ENCODE measurements at regions not wholly inside any gene's neighbourhood (a gene's known extent, or its start where the extent isn't known, plus 50 kb on each side); places are given as distances from the start of the nearest gene placed in this dataset.

DNA sequence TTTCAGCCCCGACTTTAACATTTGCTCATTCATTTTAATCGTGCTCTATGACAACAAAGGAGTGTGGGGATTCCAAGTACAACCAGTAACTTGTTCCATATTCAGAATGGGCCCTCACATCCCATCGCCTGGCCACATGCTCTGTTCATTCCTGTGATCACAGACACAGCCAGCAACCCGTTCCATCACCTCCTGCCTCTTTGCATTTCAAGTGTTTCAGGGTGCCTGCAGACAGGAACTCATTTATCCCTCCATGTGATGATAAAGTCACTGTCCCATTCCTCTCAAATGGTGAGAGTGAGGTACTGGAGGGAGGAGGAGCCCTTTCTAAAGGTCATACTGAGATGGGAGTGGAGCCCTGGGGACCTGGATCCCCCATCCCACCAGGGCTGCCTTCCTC is 571.1 kb downstream of the MAT2B start:
- TF ChIP-seq, protein P1, sequence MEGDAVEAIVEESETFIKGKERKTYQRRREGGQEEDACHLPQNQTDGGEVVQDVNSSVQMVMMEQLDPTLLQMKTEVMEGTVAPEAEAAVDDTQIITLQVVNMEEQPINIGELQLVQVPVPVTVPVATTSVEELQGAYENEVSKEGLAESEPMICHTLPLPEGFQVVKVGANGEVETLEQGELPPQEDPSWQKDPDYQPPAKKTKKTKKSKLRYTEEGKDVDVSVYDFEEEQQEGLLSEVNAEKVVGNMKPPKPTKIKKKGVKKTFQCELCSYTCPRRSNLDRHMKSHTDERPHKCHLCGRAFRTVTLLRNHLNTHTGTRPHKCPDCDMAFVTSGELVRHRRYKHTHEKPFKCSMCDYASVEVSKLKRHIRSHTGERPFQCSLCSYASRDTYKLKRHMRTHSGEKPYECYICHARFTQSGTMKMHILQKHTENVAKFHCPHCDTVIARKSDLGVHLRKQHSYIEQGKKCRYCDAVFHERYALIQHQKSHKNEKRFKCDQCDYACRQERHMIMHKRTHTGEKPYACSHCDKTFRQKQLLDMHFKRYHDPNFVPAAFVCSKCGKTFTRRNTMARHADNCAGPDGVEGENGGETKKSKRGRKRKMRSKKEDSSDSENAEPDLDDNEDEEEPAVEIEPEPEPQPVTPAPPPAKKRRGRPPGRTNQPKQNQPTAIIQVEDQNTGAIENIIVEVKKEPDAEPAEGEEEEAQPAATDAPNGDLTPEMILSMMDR (IDR thresholded peaks at IDR 0.05): no peak
- Histone ChIP-seq H3K4me3 (no peak overlapping the region), H3K27ac (no peak overlapping the region)
- DNase-seq (ENCODE audit: low spot score): no peak

GRCh38 chr5:164090358-164090757 is 584.9 kb downstream of the MAT2B start:
- Histone ChIP-seq H3K27ac (no peak overlapping the region), H3K4me3 (no peak overlapping the region)
- no peak for DNase-seq (ENCODE audit: low spot score)
- TF ChIP-seq, protein P1 (IDR thresholded peaks at IDR 0.05): no peak

DNA sequence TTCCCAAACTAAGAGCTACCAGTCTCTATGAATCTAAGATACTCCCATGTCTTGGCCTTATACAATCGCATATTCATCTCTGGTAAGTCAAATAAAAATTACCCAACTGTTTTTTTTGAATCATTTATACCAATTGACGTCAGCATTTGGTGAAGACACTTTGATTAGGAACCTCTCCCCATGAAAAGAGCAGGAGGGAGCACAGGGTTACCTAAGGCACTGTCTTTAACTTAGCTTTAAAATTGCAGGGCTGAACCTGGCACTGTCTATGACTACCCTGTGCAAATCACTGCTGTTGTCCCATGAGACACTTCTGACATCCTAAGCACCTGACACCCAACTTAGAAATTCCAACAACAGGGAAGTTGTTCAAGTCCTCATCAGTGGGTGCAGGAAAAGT is 586.4 kb downstream of the MAT2B start:
- no peak overlapping the region for H3K4me3 ChIP-seq
- DNase-seq (ENCODE audit: low spot score): no peak
- TF ChIP-seq, protein P1 (IDR thresholded peaks at IDR 0.05): no peak
- no peak overlapping the region for H3K27ac ChIP-seq

DNA sequence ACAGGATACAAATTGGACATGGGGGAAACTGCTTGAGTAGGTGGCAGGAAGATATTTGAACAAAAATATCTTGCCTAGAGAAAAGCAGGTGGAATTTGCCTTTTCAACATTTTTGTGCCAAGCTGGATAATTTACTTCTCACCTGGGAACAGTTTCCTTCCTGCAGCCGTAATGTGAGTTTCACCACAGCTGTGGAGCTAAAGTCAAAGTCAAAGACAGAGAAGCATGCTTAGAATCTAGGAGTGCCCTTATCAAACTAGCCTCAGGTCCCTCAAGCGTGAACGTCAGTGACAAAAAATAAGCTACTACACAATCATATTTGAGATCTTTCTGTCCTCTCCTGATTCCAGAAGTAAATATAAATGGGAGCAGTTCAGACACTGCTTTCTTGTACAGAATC is 588.9 kb downstream of the MAT2B start:
- Histone ChIP-seq H3K27ac (no peak overlapping the region), H3K4me3 (no peak overlapping the region)
- no peak for DNase-seq (ENCODE audit: low spot score)
- TF ChIP-seq, protein P1 (IDR thresholded peaks at IDR 0.05): no peak

- TF ChIP-seq, protein P1 (IDR thresholded peaks at IDR 0.05): no peak
- Histone ChIP-seq H3K4me3 (no peak overlapping the region), H3K27ac (no peak overlapping the region)
- DNase-seq (ENCODE audit: low spot score): no peak
These were observed 592.3 kb downstream of the MAT2B start for GRCh38 chr5:164097749-164098148.

DNA sequence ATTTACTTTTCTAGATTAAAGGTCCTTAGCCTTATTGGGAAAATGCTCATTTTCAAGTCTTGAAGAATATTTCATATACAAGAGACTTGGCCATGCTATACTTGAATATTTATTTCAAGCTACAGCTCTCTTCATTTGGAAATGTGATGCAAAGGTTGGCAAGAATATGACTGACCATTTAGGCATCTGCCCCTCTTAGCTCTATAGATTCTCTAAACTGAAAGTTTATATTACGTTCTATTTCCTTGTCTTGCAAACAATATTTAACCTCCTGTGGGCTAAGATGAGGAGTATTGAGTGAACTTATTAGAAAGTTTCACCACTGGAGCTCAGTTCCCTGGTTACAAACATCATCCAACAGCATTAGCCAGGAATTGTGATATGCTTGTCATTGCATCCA is 593.1 kb downstream of the MAT2B start:
- no peak for DNase-seq (ENCODE audit: low spot score)
- TF ChIP-seq, protein P1 (IDR thresholded peaks at IDR 0.05): no peak
- H3K4me3 ChIP-seq: no peak overlapping the region

GRCh38 chr5:164098979-164099378 is 593.6 kb downstream of the MAT2B start:
- DNase-seq (ENCODE audit: low spot score): no peak
- Histone ChIP-seq H3K27ac (no peak overlapping the region), H3K4me3 (no peak overlapping the region)
- TF ChIP-seq, protein P1 (IDR thresholded peaks at IDR 0.05): no peak

More for the DNA sequence above, 593.1 kb downstream of the MAT2B start:
- no peak overlapping the region for H3K27ac ChIP-seq
